LHCN-M2 (cell line): ENCODE measurements at regions not wholly inside any gene's neighbourhood (a gene's known extent, or its start where the extent isn't known, plus 50 kb on each side); places are given as distances from the start of the nearest gene placed in this dataset.

Experiments
- DNase-seq: peaks from one replicate; pipeline ENCODE4 v3.0.0-alpha.2; 2012; ENCODE audit warnings: low read depth

DNA sequence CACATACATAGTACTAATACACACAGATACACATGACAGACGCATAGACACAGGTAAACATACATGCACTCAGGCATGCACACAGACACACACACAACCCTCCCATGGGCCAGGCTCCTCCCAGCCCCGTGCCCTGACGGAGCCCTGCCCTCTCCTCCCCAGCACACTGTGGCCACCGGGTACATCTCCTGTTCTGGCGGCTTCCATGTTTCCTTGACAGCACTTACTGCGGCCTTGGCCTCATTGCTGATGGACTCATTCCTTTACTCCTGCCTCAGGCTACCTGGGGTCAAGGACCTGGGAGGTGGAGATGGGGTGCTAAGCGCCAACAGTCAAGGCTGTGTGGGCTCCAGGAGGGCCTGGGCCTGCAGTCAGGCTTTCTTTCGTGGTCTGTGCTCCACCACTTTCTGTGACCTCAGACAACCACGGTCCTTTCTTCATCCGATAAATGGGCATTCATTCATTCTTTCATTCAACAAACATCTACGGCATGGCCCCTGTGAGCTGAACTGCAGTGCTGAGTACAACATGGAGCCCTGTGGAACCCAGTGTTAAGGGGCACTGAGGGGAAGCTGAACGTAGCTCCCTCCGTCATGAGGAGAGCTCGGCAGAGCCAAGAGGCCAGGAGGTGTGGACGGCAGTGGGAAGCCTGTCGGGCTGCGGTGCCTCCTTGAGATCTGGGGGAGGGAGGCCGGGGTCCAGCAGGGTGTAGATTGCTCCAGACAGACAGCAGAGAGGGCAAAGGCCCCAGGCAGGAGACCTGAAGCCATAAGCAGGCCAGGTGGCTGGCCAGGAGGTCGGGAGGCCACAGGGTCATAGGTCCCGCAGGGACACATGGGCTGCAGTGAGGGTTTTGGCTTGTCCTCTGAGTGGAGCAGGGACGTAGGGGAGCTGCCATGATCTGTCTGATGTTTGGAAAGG lies 190.4 kb upstream of the HDAC4 start:
- no peak for DNase-seq

DNA sequence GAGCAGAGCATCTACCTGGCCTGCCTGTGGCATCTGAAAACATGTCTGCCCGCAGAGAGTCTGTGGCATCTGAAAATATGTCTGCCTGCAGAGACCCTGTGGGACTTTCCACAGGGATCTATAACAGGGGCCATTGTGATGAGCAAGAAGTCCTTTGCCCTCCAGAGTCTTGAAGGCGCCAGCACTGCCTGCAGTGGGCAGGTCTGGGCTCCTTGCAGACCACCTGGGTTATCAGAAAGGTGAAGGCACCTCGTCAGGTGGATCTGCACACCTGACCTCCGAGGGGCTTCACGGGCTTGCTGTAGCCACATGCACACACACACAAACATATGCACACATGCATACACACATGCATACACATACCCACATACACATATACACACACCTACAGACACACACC lies 189.5 kb upstream of the HDAC4 start:
- no peak for DNase-seq

DNA sequence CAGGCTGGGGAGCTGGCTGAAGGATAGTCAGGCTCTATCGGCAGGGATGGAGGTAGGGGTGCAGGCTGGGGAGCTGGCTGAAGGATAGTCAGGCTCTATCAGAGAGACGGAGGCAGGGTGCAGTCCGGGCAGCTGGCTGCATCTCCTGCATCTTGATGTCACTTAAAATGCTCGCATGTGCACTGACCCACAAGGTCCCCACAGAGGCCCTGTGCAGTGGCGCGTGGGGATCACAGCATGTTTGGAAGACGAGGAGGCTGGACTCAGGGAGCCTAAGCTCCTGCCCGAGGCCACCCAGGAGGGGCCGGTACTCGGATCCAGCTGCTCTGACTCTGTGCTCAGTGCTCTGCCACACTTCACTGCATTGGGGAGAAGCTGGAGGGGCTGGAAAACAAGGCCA lies 189.0 kb upstream of the HDAC4 start:
- no peak for DNase-seq

DNA sequence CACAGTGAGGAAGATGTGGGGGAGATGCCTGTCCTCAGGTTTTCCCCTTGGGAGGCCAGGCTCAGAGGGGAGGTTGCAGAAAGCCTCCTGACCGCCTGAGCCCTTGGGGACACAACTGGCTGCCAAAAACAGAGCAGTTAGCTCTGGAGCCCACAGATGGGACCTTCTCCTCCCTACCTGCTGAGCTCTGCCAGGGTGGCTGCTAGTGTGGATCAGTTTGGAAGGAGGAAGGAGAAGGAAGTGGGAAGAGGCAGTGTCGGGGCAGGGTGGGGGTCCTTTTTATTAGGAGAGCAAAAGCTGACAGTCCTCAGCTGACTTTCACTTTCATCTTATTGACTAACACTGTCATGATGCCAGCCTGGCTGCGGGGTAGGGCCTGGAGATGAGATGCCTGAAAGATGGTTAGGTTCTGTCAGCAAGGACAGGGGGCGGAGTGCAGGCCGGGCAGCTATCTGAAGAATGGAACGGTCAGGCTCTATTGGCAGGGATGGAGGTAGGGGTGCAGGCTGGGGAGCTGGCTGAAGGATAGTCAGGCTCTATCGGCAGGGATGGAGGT lies 188.5 kb upstream of the HDAC4 start:
- DNase-seq = no peak

DNA sequence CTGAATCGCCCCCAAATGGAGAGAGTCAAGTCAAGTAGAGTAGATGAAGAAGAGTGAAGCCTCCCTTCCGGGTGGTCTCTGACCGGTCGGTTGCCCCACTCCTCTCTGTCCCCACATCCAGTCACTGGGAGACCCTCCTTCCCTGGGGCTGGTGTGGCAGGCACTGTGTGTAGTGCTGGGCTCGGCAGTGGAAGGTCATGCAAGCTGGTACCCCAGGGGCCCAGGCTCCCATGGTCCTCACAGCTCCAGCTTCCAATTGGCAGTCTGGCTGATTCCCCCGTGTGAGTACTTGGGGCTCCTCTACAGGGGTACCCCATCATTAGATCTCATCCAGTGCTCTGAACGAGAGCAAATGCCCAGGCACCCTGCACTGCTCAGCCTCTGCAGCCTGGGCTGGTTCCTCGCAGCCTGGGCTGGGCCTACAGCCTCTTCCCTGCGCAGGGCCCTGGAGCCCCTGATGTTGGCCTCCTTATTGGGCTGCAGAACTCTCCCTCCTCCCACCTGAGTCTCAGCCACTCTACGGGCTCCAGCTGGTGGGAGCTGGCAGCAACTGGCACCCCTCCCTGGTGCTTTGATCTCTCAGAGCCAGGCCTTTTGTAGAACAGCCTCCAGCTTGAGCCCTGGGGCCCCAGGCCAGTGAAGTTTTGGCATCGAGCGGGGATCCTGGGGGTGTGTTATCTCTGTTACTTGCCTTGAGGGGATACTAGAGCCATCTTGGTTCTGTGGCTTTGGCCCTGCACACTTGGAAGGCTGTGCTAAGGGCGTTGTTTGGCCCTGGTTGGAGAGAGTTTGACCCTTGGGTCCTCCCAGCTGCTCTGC lies 187.8 kb upstream of the HDAC4 start:
- DNase-seq = no peak

DNA sequence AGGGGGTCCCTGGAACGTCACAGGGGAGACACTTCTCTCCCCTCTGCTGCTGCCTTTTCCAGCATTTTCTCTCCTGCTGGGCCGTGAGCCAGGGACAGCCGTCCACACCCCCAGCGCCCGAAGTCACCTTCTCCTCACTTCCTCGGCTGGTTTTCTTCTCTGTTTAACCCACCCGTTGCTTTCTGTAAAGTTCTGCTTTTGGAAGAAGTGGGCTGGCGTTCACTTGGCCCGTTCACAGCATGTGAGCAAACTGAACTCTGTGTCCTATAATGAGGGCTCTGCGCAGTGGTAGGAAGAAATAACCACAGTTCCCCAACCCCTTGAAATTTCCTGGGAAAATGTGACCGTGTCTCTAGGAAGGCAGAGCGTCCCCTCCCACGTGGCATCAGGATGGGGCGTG lies 187.0 kb upstream of the HDAC4 start:
- no peak for DNase-seq

DNA sequence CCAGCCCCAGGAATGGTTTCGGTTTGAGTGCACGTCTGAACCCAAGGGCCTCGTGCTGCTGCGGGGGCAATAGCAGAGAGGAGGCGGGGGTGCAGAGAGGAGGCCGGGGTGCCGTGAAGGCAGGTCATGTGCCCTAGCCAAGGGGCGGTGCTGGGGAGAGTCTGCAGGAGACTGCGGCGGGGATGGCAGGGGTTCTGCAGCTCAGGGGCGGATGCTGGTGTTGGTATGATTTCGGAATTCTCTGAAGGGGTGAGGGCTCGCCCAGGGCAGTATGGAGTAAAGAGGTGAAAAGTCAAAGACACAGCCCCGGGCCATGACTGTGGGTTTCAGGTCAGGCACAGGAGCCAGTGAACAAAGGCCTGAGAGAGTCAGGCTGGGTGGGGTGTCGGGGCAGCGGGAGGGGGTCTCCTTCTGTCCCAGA lies 186.5 kb upstream of the HDAC4 start:
- no peak for DNase-seq

DNA sequence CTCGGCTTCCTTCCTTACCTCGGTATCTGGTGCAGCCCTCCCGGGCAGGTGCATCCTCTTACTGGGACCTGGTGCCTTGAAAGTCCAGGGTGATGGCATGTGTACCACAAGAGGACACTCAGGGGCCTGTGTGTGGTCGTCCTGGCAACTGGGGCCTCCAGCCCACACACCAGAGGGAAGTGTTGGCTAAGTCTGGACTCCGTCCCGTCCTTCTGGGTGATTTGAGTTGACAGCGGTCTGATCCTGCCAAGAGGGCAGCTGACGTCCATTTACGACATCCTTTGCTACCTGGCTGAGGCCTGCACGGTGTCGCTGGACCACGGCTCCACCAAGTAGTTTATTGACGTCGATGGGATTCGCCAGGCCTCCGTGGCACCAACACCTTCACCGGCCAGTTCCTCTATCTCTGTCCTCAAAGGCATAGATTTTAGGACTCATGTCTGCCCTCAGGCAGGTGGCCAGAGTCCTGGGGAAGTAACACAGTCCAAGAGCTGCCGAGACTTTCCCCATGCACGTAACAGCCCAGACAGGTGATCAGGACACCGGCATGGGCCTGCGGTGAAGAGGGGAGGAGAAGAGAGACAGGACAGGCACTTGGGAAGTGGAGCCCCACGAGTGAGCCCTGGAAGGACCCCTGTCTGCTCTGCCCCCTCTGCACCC lies 186.0 kb upstream of the HDAC4 start:
- no peak for DNase-seq

DNA sequence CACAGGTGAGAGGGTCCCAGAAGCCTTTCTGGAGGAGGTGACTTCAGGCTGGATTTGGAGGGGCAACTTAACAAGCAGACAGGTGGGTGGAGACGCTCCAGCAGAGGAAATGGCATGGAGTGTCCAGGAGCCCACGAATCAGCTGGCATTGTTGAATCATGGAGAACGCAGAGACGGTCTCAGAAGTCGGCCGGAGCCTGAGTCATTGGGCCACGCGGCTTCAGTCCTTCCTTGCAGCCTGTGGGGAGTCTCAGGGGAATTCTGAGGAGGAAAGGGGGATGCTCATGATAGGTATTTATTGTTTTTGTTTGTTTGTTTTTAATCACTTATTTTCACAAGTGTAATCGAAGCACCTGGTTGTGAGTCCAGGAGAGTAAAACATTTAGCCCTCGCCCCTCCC lies 184.6 kb upstream of the HDAC4 start:
- no peak for DNase-seq

DNA sequence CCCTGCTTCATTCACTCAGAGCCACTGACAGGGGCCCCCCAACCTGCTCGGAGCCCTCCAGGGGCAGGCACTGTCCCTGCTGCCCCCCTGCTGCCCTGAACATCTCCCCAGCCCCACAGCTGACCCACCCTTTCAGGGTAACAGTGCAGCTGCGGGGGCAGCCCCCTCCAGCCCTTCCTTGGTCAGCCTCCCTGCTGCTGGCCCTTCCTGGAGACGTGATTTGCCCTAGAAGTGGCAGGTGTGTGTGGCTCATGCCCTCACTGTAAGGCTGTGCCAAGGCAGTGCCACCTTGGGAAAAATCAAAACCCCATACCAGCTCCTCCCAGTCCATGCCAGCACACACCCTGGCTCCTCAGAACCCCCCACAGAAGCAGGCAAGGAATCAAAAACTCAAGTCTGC lies 184.2 kb upstream of the HDAC4 start:
- no peak for DNase-seq

DNA sequence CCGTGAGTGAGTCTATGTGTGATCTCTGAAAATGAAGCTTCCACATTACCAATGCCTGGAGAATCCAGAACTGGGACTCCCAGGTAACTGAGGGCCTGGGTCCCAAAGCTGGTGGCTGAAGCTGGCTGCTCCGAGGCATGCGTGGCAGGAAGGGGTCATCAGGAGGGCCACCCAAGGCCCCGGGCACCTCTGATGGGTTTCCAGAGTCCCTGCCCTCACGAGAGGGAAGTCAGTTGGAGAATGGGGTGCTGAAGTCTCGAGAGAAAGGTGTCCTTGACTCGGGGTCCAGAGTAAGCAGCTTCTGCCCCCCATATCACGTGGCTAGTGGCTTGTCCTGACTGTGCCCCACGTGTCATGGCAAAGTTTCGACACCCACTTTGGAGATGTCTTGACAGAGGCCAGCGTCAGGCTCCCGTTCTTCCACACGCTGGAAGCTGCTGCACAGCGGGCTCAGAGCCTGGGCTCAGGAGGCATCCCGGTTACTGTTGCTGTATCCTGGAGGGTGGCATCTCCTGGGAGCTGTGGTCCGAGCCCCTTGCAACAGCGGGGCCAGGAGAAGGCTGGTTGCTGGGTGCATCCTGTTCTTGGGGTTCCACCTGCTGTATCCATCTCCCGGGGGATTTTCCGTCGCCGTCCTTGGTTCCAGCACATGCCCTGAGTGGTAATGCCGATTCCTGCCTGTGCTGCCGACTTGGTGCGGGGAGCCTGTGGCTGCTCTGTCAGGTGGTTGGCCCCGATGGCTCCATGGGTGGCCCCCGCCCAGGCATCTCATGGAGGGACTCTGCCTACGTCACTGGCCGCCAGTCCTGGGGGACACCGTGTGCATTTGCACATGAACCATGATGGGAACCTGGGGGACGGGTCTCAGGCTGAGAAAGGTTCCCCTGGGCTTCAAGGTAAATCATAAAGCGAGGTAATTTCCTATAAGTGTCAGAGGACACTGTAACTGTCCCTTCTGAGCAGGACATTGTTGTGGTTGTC lies 183.3 kb upstream of the HDAC4 start:
- no peak for DNase-seq

DNA sequence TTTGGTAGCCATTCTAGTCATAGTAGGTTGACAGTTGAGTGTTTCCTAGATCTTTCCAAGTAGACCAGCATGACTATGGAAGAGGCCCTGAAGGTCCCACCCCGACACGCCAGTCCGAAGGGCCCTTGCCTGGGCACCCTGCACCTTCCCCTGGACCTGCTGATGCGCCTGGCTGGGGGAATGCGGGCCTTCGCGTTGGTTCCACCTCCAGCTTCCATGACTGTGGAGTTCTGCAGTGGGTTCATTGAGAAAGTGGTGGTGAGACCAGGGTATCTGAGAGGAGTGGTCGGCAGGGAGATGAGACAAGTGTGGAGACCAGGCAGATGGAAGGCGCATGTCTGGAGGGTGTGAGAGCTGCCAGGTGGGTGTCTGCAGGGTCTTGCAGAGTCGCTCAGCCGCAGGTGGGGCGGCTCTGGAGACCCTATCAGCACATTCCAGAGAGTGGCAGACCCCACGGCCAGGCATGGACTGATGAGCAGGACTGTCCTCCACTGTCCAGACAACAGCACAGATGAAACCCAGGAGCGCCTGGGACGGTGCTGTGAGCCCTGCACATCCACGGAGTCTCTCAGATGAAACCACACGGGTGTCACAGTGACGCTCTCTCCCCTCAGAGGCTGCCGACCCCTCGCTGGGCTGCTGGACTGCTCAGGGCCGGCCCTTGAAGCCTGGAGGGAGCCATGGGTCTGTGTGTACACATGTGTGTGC lies 182.5 kb upstream of the HDAC4 start:
- no peak for DNase-seq

DNA sequence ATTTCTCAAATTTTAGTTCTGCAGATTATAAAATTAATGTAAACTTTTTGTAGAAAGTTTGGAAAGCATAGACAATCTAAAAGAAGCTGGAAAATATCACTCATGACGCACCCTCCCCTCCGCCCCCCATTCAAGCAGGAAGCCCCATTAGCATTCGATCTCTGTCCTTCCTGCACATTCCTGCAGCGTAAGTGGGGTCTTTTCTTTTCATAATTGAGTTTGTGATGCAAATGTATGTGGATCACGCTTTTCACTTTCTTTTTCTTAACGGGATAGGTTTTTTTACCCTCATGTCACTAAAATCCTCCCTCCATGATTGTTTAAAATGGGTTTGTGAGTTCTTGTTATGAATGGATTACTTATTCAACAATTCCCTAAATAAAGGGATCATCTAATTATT lies 181.7 kb upstream of the HDAC4 start:
- DNase-seq = no peak

DNA sequence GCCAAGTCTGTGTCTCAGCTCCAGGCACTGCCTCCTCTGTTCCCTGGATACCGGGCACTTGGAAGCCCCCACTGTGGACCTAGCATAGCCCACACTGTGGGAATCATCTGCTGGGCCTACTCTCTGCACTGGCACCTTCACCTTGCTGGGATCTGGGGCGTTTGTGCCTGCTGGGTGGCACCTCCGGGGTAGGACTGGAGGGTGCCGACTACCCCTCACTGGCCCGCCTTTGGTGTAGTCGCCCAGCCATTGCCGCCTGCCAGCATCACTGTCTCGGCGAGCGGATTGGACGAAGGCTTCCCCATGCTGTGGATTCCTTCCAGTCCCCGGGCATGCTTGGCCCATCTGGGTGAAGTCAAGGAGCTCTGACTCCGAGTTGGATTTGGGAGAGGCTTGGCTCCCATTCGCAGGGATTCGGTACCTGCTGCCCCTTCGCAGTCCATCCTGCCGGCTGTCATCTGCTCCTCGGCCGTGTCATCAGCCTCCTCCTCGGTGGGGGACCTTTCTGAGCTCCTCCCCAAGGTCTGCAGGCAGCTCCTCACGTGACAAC lies 180.6 kb upstream of the HDAC4 start:
- no peak for DNase-seq

DNA sequence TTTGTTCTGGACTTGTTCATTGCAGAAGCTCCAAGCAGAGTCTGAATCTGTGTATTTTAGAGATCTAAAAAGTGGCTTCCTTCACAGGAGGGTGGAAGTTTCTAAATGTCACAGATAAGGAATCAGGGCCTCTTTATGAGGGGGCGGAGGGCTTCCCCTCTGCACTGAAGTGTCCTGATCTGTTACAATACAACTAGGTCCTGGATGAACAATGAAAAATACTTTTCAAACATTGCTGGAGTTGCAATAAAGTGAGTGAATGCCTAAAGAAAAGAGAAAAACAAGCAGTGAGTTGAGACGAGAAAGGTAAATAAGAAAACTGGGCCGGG lies 179.3 kb upstream of the HDAC4 start:
- no peak for DNase-seq

DNA sequence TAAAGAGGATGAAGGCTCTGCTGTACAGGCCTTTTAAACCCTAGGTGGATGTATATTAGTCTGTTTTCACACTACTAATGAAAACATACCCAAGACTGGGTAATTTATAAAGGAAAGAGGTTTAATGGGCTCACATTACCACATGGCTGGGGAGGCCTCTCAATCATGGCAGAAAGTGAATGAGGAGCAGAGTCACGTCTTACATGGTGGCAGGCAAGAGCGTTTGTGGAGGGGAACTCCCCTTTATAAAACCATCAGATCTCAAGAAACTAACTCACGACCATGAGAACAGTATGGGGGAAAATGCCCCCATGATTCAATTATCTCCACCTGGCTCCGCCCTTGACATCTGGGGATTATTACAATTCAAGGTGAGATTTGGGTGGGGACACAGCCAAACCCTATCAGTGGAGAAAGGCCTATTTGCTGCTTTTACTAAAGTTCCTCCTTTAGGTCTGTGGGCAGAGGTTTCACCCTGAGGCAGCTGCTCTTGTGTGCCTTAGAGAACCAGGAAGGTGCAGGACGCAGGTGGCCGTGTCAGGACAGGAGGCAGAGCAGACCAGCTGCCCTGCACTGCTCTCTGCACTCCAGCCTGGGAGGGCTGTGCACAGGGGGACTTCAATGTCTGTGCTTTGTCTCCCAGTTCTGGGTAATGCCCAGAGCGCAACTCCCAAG lies 178.8 kb upstream of the HDAC4 start:
- DNase-seq = no peak

DNA sequence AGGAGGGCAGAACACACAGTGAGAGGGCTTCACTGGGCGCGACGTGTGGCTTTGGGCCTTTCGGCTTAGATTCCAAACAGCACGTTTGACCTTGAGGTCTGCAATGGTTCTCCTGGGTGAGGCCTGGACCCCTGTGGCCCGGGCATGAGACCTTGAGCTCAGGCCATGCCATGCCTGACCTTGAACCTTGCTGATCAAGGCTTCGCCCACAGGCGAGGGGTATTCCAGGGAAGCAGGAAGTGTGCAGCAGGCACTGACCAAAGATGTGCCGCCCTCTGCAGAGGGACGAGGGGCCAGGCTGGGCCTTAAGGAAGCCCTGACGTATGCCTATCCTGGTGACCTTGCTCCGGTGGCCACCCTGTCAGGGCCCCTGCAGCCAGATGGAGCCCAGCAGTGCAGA lies 178.3 kb upstream of the HDAC4 start:
- DNase-seq = no peak

DNA sequence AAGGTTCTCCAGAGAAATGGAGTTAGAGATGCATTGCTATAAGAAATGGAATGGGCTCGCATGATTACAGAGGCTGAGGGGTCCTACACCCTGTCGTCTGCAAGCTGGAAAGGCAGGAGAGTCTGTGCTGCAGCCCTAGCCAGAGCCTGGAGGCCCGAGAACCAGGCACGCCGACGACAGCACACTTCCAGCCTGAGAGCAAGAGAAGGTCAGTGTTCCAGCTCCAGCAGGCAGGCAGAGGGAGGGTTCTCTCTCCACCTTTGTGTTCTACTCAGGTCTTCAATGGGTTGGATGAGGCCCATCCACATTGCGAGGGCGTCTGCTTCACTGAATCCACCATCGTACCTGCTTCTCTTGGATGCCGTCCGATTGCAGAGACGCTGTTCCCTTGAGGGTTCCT lies 177.6 kb upstream of the HDAC4 start:
- no peak for DNase-seq

DNA sequence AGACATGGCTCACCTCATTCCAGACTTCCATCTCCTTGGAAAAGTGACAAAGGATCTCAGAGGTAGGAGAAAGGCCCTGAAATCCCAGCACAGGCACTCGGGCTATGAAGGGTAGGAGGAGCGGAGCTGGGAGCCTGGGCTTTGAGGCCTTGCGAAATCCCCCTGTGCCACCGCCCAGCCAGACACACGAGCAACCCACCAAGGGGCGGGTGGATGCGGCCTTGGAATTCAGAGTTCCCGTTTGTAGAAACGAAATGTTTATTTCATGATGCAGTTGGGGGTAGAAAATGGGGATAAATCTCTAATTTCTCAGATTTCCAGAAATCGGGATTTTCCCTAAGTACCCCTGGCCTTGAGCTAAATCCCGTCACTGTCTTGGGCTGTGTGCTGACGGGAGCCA lies 177.1 kb upstream of the HDAC4 start:
- no peak for DNase-seq
